ENCODE measurements at regions not wholly inside any gene's neighbourhood (a gene's known extent, or its start where the extent isn't known, plus 50 kb on each side); places are given as distances from the start of the nearest gene placed in this dataset.

GRCh38 chr10:43963379-43963778 lies 314.7 kb upstream of the ZNF32 start:
- H3K4ac ChIP-seq (replicated peaks; ENCODE audit: insufficient read length, low read depth, low read length) = no peak overlapping the region
- no peak overlapping the region for H2BK12ac ChIP-seq (ENCODE audit: low read depth, low read length)
- no peak overlapping the region for H4K5ac ChIP-seq (ENCODE audit: insufficient read length, low read depth, low read length)
- no peak overlapping the region for H3K14ac ChIP-seq (ENCODE audit: insufficient read length)
- H3K18ac ChIP-seq (ENCODE audit: extremely low read depth, low read length) = no peak overlapping the region
- no peaks in the 10 kb centered on the region for H4K20me1 ChIP-seq (replicated peaks in 1 of 2; ENCODE audit: control insufficient read depth in 1 of 2, insufficient read depth in 2 of 2, low read length in 2 of 2)
- H2BK15ac ChIP-seq (ENCODE audit: low read length) = no peak overlapping the region
- H3K9ac ChIP-seq (replicated peaks in 1 of 4; ENCODE audit: extremely low read depth in 1 of 4, low read depth in 3 of 4, low read length in 3 of 4) = no peak overlapping the region
- H3K4me2 ChIP-seq (ENCODE audit: insufficient read depth in 1 of 2, low read depth in 2 of 2, low read length in 2 of 2) = no peak overlapping the region
- FAIRE-seq (no peak), DNase-seq (ENCODE audit: low read depth in 1 of 2, low spot score in 2 of 2) (no peak)
- no peaks in the 10 kb centered on the region for H3K4me1 ChIP-seq (replicated peaks in 1 of 4; ENCODE audit: control insufficient read depth in 3 of 4, insufficient read depth in 4 of 4, low read length in 3 of 4)
- no peak overlapping the region for H2BK120ac ChIP-seq (replicated peaks; ENCODE audit: low read depth, low read length)
- H3K27me3 ChIP-seq (replicated peaks in 1 of 4; ENCODE audit: control insufficient read depth in 3 of 4, extremely low read depth in 1 of 4, insufficient read depth in 3 of 4, low read length in 3 of 4) = no peaks in the 10 kb centered on the region
- no peak overlapping the region for H3K27ac ChIP-seq (ENCODE audit: low read depth, low read length)
- WGBS, 2 experiments (ENCODE audit: extremely low coverage in 1 of 2, insufficient coverage in 1 of 2, insufficient read length in 1 of 2, insufficient replicate concordance in 2 of 2, low coverage in 1 of 2, low lambda C conversion rate in 2 of 2, missing lambda C conversion rate in 1 of 2) = 94% methylated on average over 2 of the region's 2 CpGs; no CpG with 5 or more reads in 1 of the 2 experiments
- no peak overlapping the region for H4K8ac ChIP-seq (ENCODE audit: extremely low read depth, insufficient read depth, low read length)
- H2AK5ac ChIP-seq (ENCODE audit: low read depth, low read length) = no peak overlapping the region
- H3K9me3 ChIP-seq (ENCODE audit: insufficient read depth in 2 of 2, low read depth in 1 of 2, low read length in 1 of 2) = no peaks in the 10 kb centered on the region
- ChIA-PET CTCF (ENCODE audit: partially characterized antibody) (interaction anchor here (0.9 to 1.6 kb wide), 2 partner anchors 99 to 652 kb away, joined by 3 read pairs; no protein-coding TSS in a partner anchor), POLR2A (ENCODE audit: partially characterized antibody) (no interaction called here)
- no peak overlapping the region for H3K23ac ChIP-seq (ENCODE audit: insufficient read length)
- H3K4me3 ChIP-seq (ENCODE audit: extremely low read depth in 1 of 4, insufficient read depth in 2 of 4, low read depth in 3 of 4, low read length in 4 of 4) = no peak overlapping the region
- no peak overlapping the region for H2BK5ac ChIP-seq (ENCODE audit: low read depth, low read length)
- H3K36me3 ChIP-seq (ENCODE audit: control insufficient read depth in 2 of 4, insufficient read depth in 4 of 4, low read length in 3 of 4) = no peaks in the 10 kb centered on the region
- no peak overlapping the region for H4K91ac ChIP-seq (replicated peaks; ENCODE audit: insufficient read length, low read length)
- H3K79me2 ChIP-seq (ENCODE audit: control insufficient read depth in 1 of 2, insufficient read depth in 2 of 2, low read length in 2 of 2) = no peaks in the 10 kb centered on the region
- no peak overlapping the region for H2AFZ ChIP-seq (ENCODE audit: low read length)
- no peak overlapping the region for H2BK20ac ChIP-seq (ENCODE audit: low read length)
- H3K79me1 ChIP-seq (ENCODE audit: low read depth, low read length) = no peaks in the 10 kb centered on the region
- H3K56ac ChIP-seq (replicated peaks; ENCODE audit: insufficient read length, low read depth, low read length) = no peak overlapping the region
- no peaks in the 10 kb centered on the region for H3K23me2 ChIP-seq (ENCODE audit: low read depth, low read length)
- TF ChIP-seq TEAD4 (IDR thresholded peaks at IDR 0.05; ENCODE audit: low read depth, low read length) = no peak
- TF ChIP-seq KDM5A (IDR thresholded peaks at IDR 0.05; ENCODE audit: low read length) = no peak
- no peak for TF ChIP-seq SAP30 (IDR thresholded peaks at IDR 0.05; ENCODE audit: insufficient read depth, insufficient replicate concordance, low read length)
- no peak for TF ChIP-seq RAD21 (IDR thresholded peaks at IDR 0.05 in 1 of 2, conservative IDR thresholded peaks at IDR 0.05 in 1 of 2; ENCODE audit: low read depth in 2 of 2, low read length in 2 of 2)
- no peak for TF ChIP-seq SUZ12 (IDR thresholded peaks at IDR 0.05; ENCODE audit: low read length)
- TF ChIP-seq MAFK (IDR thresholded peaks at IDR 0.05; ENCODE audit: low read depth, low read length) = no peak
- TF ChIP-seq SIRT6 (IDR thresholded peaks at IDR 0.05; ENCODE audit: low read length) = no peak
- TF ChIP-seq, protein P1, sequence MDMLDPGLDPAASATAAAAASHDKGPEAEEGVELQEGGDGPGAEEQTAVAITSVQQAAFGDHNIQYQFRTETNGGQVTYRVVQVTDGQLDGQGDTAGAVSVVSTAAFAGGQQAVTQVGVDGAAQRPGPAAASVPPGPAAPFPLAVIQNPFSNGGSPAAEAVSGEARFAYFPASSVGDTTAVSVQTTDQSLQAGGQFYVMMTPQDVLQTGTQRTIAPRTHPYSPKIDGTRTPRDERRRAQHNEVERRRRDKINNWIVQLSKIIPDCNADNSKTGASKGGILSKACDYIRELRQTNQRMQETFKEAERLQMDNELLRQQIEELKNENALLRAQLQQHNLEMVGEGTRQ (IDR thresholded peaks at IDR 0.05; ENCODE audit: low read length) = no peak
- no peak for TF ChIP-seq ATF3 (IDR thresholded peaks at IDR 0.05; ENCODE audit: insufficient read depth, low read depth, low read length)
- no peak for TF ChIP-seq SP4 (IDR thresholded peaks at IDR 0.05; ENCODE audit: low read length)
- TF ChIP-seq SIN3A (conservative IDR thresholded peaks at IDR 0.05 in 1 of 2, IDR thresholded peaks at IDR 0.05 in 1 of 2; ENCODE audit: low read depth in 1 of 2, low read length in 2 of 2) = no peak
- TF ChIP-seq RBBP5 (IDR thresholded peaks at IDR 0.05; ENCODE audit: borderline replicate concordance, low read depth, low read length) = no peak
- TF ChIP-seq POLR2AphosphoS5 (IDR thresholded peaks at IDR 0.05; ENCODE audit: low read depth, low read length) = no peak

Data from H1 (cell line).